RWPE2 (cell line): ENCODE measurements at regions not wholly inside any gene's neighbourhood (a gene's known extent, or its start where the extent isn't known, plus 50 kb on each side); places are given as distances from the start of the nearest gene placed in this dataset.

ENCODE experiments used
- ATAC-seq: fragments of 200-7000 bp; cut with Tn5 transposase; 3 replicates; pipeline ENCODE4 v1.9.1; 2021; ENCODE audit warnings: low read depth
- DNase-seq: peaks from one replicate; pipeline ENCODE4 v3.0.0-alpha.2; 2020; ENCODE audit warnings: low spot score
- H3K27ac ChIP-seq: fragments of 450-650 bp; 2 replicates; pipeline ENCODE4 v1.5.1; 2017; ENCODE audit warnings: mild to moderate bottlenecking; ENCODE audit not compliant: poor library complexity, severe bottlenecking
- H3K27me3 ChIP-seq: fragments of 250-450 bp; sonication (Bioruptor Pico); 2 replicates; pipeline ENCODE4 v1.5.1; 2021; ENCODE audit warnings: mild to moderate bottlenecking, moderate library complexity; ENCODE audit not compliant: insufficient read depth, poor library complexity, severe bottlenecking
- H3K36me3 ChIP-seq: fragments of 250-450 bp; sonication (Bioruptor Pico); 2 replicates; pipeline ENCODE4 v1.5.1; 2020; ENCODE audit warnings: low read depth, mild to moderate bottlenecking, moderate library complexity
- H3K4me1 ChIP-seq: fragments of 250-450 bp; sonication (Bioruptor Pico); 2 replicates; pipeline ENCODE4 v1.5.1; 2021; ENCODE audit warnings: mild to moderate bottlenecking, moderate library complexity; ENCODE audit not compliant: insufficient read depth, poor library complexity, severe bottlenecking
- H3K4me3 ChIP-seq: fragments of 250-450 bp; sonication (Bioruptor Pico); 2 replicates; pipeline ENCODE4 v1.5.1; 2021; ENCODE audit warnings: mild to moderate bottlenecking, moderate library complexity; ENCODE audit not compliant: severe bottlenecking
- H3K9me3 ChIP-seq: fragments of 250-450 bp; sonication (Bioruptor Pico); 2 replicates; pipeline ENCODE4 v1.5.1; 2021; ENCODE audit warnings: mild to moderate bottlenecking, moderate library complexity; ENCODE audit not compliant: severe bottlenecking
- TF ChIP-seq, protein P1 (sequence below): fragments of 450-650 bp; IDR thresholded peaks from one replicate; pipeline ENCODE4 v1.5.1; 2017; ENCODE audit warnings: mild to moderate bottlenecking, moderate library complexity; ENCODE audit not compliant: poor library complexity, severe bottlenecking

DNA sequence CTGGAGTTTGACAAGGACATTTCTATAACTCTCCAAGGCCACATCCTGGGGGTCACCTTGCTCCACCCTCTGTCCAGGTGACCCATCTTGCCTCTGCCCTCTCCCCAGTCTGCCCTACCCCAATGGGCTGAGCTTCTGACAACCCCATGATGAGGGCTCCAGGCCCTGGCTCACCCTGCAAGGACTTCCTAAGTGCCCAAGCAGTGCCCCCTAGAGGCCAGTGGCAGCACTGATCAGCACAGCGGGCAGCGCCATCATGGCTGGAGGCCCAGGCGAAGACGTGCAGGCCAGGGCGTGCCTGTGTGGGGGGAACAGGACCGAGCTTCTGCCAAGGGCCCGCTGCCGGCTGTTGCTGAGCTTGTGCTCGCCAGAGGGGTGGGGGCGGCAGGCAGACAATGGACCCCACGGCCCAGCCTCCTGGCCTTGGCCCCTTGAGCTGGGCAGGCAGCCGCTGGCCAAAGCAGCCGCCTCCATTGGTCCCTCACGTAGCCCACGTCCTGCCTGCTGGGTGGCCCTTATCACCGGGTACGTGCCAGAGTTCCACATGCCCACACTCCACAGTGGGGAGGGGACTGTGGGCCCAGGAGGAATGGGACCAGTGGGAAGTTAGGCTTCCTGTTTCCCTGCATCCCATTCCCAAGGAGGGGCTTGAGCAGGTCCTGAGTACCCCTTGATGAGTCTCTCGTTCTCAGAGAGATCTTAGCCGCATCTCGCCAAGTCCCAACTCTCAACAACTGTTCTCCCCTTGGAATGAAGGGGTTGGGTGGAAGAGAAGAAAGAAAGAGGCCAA lies 64.3 kb downstream of the MRPL14 start:
- ATAC-seq (no peak), DNase-seq (no peak)
- Histone ChIP-seq H3K27me3 (no peaks in the 10 kb centered on the region), H3K9me3 (no peaks in the 10 kb centered on the region), H3K36me3 (no peaks in the 10 kb centered on the region), H3K27ac (peak overlapping the region; percentile 98), H3K4me3 (no peak overlapping the region), H3K4me1 (peaks cover 64% of the 10 kb centered on the region)
- TF ChIP-seq, protein P1, sequence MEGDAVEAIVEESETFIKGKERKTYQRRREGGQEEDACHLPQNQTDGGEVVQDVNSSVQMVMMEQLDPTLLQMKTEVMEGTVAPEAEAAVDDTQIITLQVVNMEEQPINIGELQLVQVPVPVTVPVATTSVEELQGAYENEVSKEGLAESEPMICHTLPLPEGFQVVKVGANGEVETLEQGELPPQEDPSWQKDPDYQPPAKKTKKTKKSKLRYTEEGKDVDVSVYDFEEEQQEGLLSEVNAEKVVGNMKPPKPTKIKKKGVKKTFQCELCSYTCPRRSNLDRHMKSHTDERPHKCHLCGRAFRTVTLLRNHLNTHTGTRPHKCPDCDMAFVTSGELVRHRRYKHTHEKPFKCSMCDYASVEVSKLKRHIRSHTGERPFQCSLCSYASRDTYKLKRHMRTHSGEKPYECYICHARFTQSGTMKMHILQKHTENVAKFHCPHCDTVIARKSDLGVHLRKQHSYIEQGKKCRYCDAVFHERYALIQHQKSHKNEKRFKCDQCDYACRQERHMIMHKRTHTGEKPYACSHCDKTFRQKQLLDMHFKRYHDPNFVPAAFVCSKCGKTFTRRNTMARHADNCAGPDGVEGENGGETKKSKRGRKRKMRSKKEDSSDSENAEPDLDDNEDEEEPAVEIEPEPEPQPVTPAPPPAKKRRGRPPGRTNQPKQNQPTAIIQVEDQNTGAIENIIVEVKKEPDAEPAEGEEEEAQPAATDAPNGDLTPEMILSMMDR = peak; percentile 56

DNA sequence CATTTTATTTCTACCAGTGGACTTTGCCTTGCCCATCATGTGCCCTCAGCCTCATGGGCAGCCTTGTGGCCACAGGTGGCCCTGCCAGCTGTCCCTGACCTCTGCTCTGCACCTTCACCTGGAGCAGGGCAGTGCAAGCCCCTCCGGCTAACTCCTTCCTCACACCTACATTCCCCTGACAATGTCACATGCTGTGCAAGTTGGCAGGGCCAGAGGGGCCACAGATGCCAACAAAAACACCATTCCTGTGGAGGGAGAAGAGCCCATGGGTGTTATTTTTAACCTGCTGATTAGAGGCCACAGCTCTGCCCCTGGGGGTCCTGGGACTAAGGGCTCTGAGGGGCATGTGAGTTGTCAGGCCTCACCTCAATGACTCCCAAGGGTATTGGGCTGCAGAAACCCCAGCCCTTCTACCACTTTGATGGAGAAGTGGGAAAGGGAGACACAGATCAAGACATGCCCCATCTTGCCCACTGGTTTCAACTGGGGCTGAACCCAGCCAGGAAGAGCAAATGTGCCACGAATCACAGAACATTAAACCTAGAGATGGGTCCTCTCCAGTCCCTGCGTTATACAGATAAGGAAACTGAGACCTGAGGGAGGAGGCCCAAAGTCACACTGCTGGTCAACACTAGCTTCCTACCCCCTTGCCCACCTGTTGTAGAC lies 65.0 kb downstream of the MRPL14 start:
- H3K27me3 ChIP-seq = no peaks in the 10 kb centered on the region
- no peak for ATAC-seq
- H3K27ac ChIP-seq = peak overlapping the region; percentile 98
- H3K36me3 ChIP-seq = no peaks in the 10 kb centered on the region
- TF ChIP-seq, protein P1 = no peak
- no peak overlapping the region for H3K4me3 ChIP-seq
- H3K4me1 ChIP-seq = peaks cover 70% of the 10 kb centered on the region
- H3K9me3 ChIP-seq = no peaks in the 10 kb centered on the region
- DNase-seq = no peak

DNA sequence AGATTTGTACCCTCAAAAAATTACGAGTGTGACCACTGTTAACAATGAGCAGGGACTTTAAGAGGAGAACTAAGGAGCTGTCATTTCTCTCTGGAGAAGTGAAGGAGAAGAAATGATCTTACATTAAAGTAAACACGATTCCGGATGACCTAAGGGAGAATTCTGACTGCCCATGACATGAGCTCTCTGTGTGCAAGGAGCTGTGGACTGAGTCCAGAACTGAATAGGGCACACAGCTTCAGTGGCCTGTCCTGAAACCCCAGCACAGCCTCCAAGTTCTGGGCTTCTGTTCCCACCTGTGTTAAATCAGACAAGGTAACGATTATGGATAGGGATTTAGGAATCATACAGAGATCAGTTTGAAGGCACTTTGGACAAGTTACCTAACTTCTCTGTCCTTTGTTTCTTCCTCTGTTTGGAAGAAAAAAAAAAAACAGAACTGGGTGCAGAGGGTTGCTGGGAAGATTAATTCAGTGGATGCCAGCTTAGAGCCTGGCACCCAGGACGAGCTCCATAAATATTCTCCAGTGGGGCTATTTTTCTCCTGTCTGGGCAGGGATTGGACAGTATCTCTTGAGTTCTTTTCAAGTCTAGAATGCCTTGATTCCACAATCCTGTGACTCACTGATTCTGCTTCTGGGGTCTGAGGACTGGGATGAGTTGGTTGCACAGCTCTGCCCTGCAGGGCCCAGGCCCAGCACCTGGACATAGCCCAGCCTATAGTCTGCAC lies 65.7 kb downstream of the MRPL14 start:
- TF ChIP-seq, protein P1 = no peak
- no peaks in the 10 kb centered on the region for H3K27me3 ChIP-seq
- peak overlapping the region; percentile 98 for H3K27ac ChIP-seq
- no peaks in the 10 kb centered on the region for H3K36me3 ChIP-seq
- ATAC-seq = no peak
- DNase-seq = no peak
- H3K4me3 ChIP-seq = no peak overlapping the region
- H3K4me1 ChIP-seq = peaks cover 74% of the 10 kb centered on the region
- H3K9me3 ChIP-seq = no peaks in the 10 kb centered on the region

DNA sequence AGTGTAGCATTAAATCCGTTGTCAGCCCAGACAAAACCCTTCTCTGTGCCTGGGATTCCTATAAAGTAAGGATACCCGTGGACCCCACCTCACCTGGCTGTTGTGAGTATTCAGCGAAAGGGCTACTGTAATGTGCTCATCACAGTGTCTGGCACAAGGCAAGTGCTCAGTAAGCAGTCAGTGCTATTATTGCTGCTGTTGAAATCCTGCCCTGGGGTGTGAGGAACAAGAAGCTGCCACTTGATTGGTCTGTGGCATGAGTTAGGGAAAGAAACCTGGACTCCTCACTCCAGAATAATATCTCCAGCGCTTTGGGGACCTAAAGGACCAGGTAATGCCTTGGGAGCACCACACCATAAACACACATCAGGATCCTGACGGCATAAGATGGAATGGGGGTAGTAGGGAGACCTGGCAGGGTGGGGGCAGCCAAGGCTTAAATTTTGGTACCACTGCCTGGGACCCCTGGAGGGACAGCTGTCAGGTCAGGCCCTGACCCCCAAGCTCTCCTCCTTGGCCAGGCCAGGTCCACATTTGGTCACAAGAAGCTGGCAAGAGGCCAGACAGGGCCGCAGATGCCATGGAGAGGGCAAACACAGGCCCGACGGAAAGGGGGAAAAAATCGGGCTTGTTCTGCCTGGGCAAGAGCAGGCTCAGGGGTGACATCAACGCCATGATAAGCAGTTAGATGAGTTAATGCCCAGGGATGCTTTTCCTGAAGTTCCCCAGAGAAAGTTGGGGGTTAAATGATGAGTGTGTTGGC lies 66.5 kb downstream of the MRPL14 start:
- Histone ChIP-seq H3K4me3 (no peak overlapping the region), H3K36me3 (no peaks in the 10 kb centered on the region), H3K27me3 (no peaks in the 10 kb centered on the region), H3K4me1 (peaks cover 76% of the 10 kb centered on the region), H3K27ac (peak overlapping the region; percentile 98), H3K9me3 (no peaks in the 10 kb centered on the region)
- ATAC-seq (no peak), DNase-seq (no peak)
- TF ChIP-seq, protein P1 = no peak
